ENCODE measurements at regions not wholly inside any gene's neighbourhood (a gene's known extent, or its start where the extent isn't known, plus 50 kb on each side); places are given as distances from the start of the nearest gene placed in this dataset.

- DNase-seq (ENCODE audit: low read depth) = no peak
Measured at GRCh38 chr14:104526723-104527645, 52.6 kb upstream of the C14orf180 start.

DNA sequence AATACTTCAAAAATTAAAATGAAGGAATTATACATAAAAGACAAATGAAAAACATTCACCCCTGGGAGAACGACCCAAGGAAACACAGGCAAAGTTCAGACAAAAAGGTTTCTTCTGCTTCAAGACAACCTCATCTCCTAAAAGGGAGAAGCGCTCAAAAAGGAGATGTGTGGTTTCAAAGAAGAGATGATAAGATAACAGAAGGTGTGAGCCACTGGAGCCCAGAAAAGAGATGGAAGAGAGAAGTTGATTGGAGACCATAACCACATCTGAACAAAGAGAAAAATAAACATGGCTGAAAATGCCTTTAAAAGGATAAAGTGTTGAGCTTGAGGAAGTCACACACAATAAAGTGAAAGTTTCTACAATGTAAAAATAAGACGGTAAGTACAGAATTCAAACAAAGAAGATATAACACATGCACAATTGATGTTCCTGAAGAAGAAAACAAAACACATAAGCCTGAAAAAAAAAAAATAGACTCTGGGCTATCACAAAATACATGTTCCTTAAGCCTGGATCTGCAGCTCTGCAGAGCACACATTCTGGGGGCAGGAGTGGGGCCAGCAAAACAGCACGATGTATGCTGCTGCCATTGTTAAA is 51.6 kb upstream of the C14orf180 start:
- no peak for DNase-seq (ENCODE audit: low read depth)

DNA sequence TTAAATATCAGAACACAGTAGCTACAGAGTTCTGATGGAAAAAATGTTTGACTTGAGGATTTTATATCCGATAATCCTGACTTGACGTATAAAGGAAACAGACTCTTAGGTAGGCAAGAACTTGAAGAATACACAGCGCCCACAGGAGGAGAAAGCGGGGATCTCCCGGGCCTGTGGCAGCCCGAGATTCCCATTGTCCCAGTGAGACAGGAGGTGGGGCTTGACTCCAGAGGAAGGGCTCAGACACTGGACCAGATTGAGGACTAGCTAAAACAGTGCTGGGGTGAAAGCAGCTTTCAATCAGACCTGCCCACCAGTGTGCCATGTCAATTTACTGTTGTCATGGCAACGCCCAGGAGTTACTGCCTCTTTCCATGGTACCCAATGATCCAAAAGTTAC is 51.1 kb upstream of the C14orf180 start:
- DNase-seq (ENCODE audit: low read depth) = no peak
